ENCODE measurements at regions not wholly inside any gene's neighbourhood (a gene's known extent, or its start where the extent isn't known, plus 50 kb on each side); places are given as distances from the start of the nearest gene placed in this dataset.

GRCh38 chr7:114050571-114050970 is 131.8 kb upstream of the PPP1R3A start:
- H3K79me1 ChIP-seq (ENCODE audit: insufficient read depth, low read depth, low read length, poor library complexity, severe bottlenecking): no peaks in the 10 kb centered on the region
- Mint-ChIP-seq H3K9me3 (no peaks in the 10 kb centered on the region; a peak in 1 of 5 replicates), H3K36me3 (ENCODE audit: insufficient read depth in 1 of 3, low read depth in 3 of 3) (no peaks in the 10 kb centered on the region), H3K27me3 (ENCODE audit: low read depth) (no peaks in the 10 kb centered on the region), H3K27ac (no peak overlapping the region), H3K4me1 (peaks cover 0 to 4% of the 10 kb centered on the region in 2 experiments; a peak in 1 of 4 replicates), H3K4me3 (no peak overlapping the region)
- H3K9me3 ChIP-seq (ENCODE audit: control insufficient read depth, low read depth, low read length): no peaks in the 10 kb centered on the region
- no peak overlapping the region for H3T11ph ChIP-seq (ENCODE audit: low read length)
- no peak overlapping the region for H2BK15ac ChIP-seq (ENCODE audit: low read depth, low read length)
- H3K27ac ChIP-seq (ENCODE audit: insufficient read length, low read depth, low read length): no peak overlapping the region
- H3K14ac ChIP-seq (ENCODE audit: insufficient read depth, low read length): no peak overlapping the region
- H2BK20ac ChIP-seq (ENCODE audit: low read depth, low read length, poor library complexity, severe bottlenecking): no peak overlapping the region
- H2BK12ac ChIP-seq (ENCODE audit: insufficient read length, low read depth, low read length): no peak overlapping the region
- H4K20me1 ChIP-seq (ENCODE audit: control insufficient read depth, insufficient read depth, insufficient read length): no peaks in the 10 kb centered on the region
- H3K56ac ChIP-seq (ENCODE audit: insufficient read length, low read depth, low read length): no peak overlapping the region
- no peak overlapping the region for H4K91ac ChIP-seq (ENCODE audit: insufficient read length, low read depth, low read length)
- no peak for DNase-seq
- H2AK5ac ChIP-seq (ENCODE audit: insufficient read length, low read length): no peak overlapping the region
- H4K5ac ChIP-seq (ENCODE audit: insufficient read length, low read depth, low read length): no peak overlapping the region
- WGBS (ENCODE audit: extremely low coverage, insufficient read length, low lambda C conversion rate): no CpG with 5 or more reads among the region's 3 CpGs
- H3K18ac ChIP-seq (ENCODE audit: insufficient read length, low read depth, low read length): no peak overlapping the region
- H2BK120ac ChIP-seq (ENCODE audit: low read depth, low read length, poor library complexity, severe bottlenecking): no peak overlapping the region
- no peak overlapping the region for H3K9ac ChIP-seq (ENCODE audit: extremely low read depth, insufficient read length, low read length)
- H4K8ac ChIP-seq (replicated peaks; ENCODE audit: insufficient read length, low read depth, low read length): no peak overlapping the region
- TF ChIP-seq CTCF (conservative IDR thresholded peaks at IDR 0.05): no peak
- no peaks in the 10 kb centered on the region for H3K79me2 ChIP-seq (ENCODE audit: insufficient read depth, low read length)
- no peak overlapping the region for H3K4me2 ChIP-seq (ENCODE audit: insufficient read depth, insufficient read length, low read length)
- no peaks in the 10 kb centered on the region for H3K4me1 ChIP-seq (ENCODE audit: insufficient read depth, low read length)
- H3K4ac ChIP-seq (ENCODE audit: low read depth, low read length): no peak overlapping the region
- H3K23ac ChIP-seq (ENCODE audit: insufficient read length, low read depth, low read length): no peak overlapping the region
- H3K27me3 ChIP-seq (ENCODE audit: insufficient read depth, low read length): no peaks in the 10 kb centered on the region
- no peak overlapping the region for H2BK5ac ChIP-seq (ENCODE audit: insufficient read length, low read length)
- H2AFZ ChIP-seq (ENCODE audit: low read length): no peak overlapping the region
- H3K23me2 ChIP-seq (ENCODE audit: insufficient read length, low read depth, low read length, poor library complexity, severe bottlenecking): no peaks in the 10 kb centered on the region
